ENCODE measurements at regions not wholly inside any gene's neighbourhood (a gene's known extent, or its start where the extent isn't known, plus 50 kb on each side); places are given as distances from the start of the nearest gene placed in this dataset.

- TF ChIP-seq CHD7 (IDR thresholded peaks at IDR 0.05; ENCODE audit: insufficient replicate concordance, low read length), result no peak
These were observed 62.3 kb upstream of the TMEM132C start (continued) for GRCh38 chr12:128204711-128205110.
